Coronary artery (tissue), 2 donors: ENCODE measurements at regions not wholly inside any gene's neighbourhood (a gene's known extent, or its start where the extent isn't known, plus 50 kb on each side); places are given as distances from the start of the nearest gene placed in this dataset.

ENCODE experiments used
- DNase-seq: peaks from one replicate; pipeline ENCODE4 v3.0.0-alpha.2; 2017; ENCODE audit warnings: low spot score
- H3K27ac ChIP-seq, 2 donors: fragments of 200-600 bp; sonication (generic); one replicate each; pipeline ENCODE4 v1.5.1; 2016 to 2019
- H3K4me3 ChIP-seq: fragments of 200-600 bp; sonication (generic); 2 replicates; pipeline ENCODE4 v1.5.1; 2016; ENCODE audit warnings: mild to moderate bottlenecking, moderate library complexity
- TF ChIP-seq, protein P1 (sequence below): fragments of 200-600 bp; sonication (generic); IDR thresholded peaks from one replicate; pipeline ENCODE4 v1.5.1; 2019; ENCODE audit warnings: antibody characterized with exemption

GRCh38 chr1:175887981-175888428, 144.6 kb upstream of the TNR start:
- peak; percentile 77 for DNase-seq
- Histone ChIP-seq H3K4me3 (no peak overlapping the region), H3K27ac (no peak overlapping the region)
- TF ChIP-seq, protein P1, sequence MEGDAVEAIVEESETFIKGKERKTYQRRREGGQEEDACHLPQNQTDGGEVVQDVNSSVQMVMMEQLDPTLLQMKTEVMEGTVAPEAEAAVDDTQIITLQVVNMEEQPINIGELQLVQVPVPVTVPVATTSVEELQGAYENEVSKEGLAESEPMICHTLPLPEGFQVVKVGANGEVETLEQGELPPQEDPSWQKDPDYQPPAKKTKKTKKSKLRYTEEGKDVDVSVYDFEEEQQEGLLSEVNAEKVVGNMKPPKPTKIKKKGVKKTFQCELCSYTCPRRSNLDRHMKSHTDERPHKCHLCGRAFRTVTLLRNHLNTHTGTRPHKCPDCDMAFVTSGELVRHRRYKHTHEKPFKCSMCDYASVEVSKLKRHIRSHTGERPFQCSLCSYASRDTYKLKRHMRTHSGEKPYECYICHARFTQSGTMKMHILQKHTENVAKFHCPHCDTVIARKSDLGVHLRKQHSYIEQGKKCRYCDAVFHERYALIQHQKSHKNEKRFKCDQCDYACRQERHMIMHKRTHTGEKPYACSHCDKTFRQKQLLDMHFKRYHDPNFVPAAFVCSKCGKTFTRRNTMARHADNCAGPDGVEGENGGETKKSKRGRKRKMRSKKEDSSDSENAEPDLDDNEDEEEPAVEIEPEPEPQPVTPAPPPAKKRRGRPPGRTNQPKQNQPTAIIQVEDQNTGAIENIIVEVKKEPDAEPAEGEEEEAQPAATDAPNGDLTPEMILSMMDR = peak; percentile 87

DNA sequence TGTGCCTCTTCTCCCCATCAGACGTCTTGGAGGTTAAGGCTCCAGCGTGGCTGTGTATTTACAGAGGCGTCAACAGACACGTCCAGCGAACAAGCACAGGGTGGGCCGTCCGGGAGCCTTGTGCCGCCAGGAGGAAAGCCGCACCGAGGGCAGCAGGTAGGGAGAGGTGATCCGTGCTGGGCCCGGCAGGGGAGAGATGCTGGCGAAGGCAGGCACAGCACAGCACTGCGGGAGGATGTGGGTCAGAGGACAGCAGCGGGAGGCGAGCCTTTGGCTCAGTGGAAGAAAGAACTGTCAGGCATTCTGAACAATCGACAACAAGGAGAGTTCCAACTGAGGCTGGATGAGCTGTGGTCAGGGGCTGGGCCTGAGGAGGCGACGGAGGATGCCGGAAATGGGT, 144.1 kb upstream of the TNR start:
- TF ChIP-seq, protein P1 = no peak
- DNase-seq = peak; percentile 49
- no peak overlapping the region for H3K4me3 ChIP-seq
- no peak overlapping the region for H3K27ac ChIP-seq

DNA sequence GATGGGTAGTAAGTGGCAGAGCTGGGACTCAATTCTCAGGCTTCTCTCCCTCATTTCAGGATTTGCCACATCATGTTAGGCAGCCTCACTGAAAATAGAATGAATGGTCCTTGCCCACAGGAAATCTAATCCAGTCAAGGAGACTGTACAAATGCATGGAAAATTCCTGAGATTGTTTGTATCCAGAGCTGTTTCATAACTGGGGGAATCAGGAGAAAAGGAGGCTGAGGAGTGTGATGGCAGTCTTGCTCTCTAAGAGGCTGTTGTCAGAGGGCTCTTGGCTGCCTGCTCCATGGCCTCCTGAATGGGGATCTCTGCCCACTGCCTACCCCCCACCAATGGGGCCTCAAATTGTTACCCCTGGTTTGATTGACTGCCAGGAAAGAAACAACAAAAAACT, 141.9 kb upstream of the TNR start:
- H3K27ac ChIP-seq = peak overlapping the region; percentile 50 to 81
- no peak for DNase-seq
- H3K4me3 ChIP-seq = no peak overlapping the region
- TF ChIP-seq, protein P1 = no peak

DNA sequence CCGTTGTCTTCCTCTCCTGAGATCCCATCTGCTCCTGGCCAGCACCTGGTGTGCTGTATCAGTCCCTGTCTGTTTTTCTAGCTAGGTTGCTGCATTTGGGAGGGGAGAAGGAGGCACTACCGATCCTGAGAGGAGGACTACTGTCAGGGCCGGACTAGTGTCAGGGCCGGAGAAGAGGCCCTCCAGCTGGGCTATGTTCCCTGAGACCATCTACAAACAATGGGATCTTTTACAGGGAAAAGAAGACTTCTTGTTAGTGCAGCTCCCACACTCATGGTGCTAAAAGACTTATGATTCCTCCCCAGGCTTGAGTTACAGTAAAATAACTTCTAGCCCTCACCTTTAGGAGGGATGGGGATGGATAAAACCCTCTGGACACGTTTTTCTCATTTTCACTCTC, 141.0 kb upstream of the TNR start:
- no peak for DNase-seq
- no peak overlapping the region for H3K4me3 ChIP-seq
- H3K27ac ChIP-seq = peak overlapping the region; percentile 50 to 81

GRCh38 chr1:175882192-175882591, 138.8 kb upstream of the TNR start:
- DNase-seq = no peak
- no peak overlapping the region for H3K27ac ChIP-seq

More for the DNA sequence above, 141.0 kb upstream of the TNR start:
- TF ChIP-seq, protein P1 = no peak

GRCh38 chr1:175881246-175881976, 138.0 kb upstream of the TNR start:
- Histone ChIP-seq H3K27ac (no peak overlapping the region), H3K4me3 (no peak overlapping the region)
- DNase-seq = no peak
- TF ChIP-seq, protein P1 = no peak

More at GRCh38 chr1:175882192-175882591, 138.8 kb upstream of the TNR start:
- no peak overlapping the region for H3K4me3 ChIP-seq
- TF ChIP-seq, protein P1 = no peak

DNA sequence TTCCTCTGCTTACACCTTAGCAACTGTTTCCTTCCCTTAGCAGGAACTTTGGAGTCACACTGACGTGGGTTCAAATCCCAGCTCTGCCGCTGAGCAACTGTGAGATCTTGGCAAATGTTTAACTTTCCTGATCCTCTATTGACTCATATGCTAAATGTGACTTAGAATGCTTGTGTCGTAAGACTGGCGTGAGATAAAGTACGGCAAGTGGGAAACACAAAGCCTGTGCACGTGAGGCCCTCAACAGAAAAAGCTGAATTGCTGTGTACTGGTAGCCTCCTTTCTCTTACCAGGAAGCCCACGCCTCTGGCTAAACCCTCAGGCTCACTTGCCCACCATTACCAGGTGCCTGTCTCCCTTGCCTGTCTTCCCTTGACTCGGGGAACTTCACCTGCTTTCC, 135.4 kb upstream of the TNR start:
- TF ChIP-seq, protein P1 = no peak
- DNase-seq = no peak
- Histone ChIP-seq H3K27ac (peak overlapping the region; percentile 84 to 94), H3K4me3 (no peak overlapping the region)
